Coronary artery (tissue), 2 donors: ENCODE measurements at regions not wholly inside any gene's neighbourhood (a gene's known extent, or its start where the extent isn't known, plus 50 kb on each side); places are given as distances from the start of the nearest gene placed in this dataset.

Experiments used
- DNase-seq: peaks from one replicate; pipeline ENCODE4 v3.0.0-alpha.2; 2017; ENCODE audit warnings: low spot score
- H3K27ac ChIP-seq, 2 donors: fragments of 200-600 bp; sonication (generic); one replicate each; pipeline ENCODE4 v1.5.1; 2016 to 2019
- H3K4me3 ChIP-seq: fragments of 200-600 bp; sonication (generic); 2 replicates; pipeline ENCODE4 v1.5.1; 2016; ENCODE audit warnings: mild to moderate bottlenecking, moderate library complexity
- CTCF ChIP-seq: fragments of 200-600 bp; sonication (generic); IDR thresholded peaks from one replicate; pipeline ENCODE4 v1.5.1; 2019; ENCODE audit warnings: antibody characterized with exemption

- no peak overlapping the region for H3K27ac ChIP-seq
- no peak for DNase-seq
- no peak overlapping the region for H3K4me3 ChIP-seq
- TF ChIP-seq CTCF, result no peak
These were observed 70.4 kb upstream of the PDE10A start for GRCh38 chr6:165733489-165733791.

- DNase-seq, result no peak
- Histone ChIP-seq H3K4me3 (no peak overlapping the region), H3K27ac (no peak overlapping the region)
- no peak for TF ChIP-seq CTCF
These were observed 69.9 kb upstream of the PDE10A start for GRCh38 chr6:165732696-165733488.

- no peak for DNase-seq
- Histone ChIP-seq H3K27ac (no peak overlapping the region), H3K4me3 (no peak overlapping the region)
- TF ChIP-seq CTCF, result peak; percentile 49
These were observed 66.4 kb upstream of the PDE10A start for GRCh38 chr6:165729307-165729936.

- no peak for DNase-seq
- no peak for TF ChIP-seq CTCF
- H3K27ac ChIP-seq, result no peak overlapping the region
- H3K4me3 ChIP-seq, result no peak overlapping the region
These were observed 65.2 kb upstream of the PDE10A start for GRCh38 chr6:165728216-165728615.

- no peak for DNase-seq
- no peak for TF ChIP-seq CTCF
- no peak overlapping the region for H3K4me3 ChIP-seq
- no peak overlapping the region for H3K27ac ChIP-seq
These were observed 63.9 kb upstream of the PDE10A start for GRCh38 chr6:165726965-165727381.

- Histone ChIP-seq H3K27ac (no peak overlapping the region), H3K4me3 (no peak overlapping the region)
- DNase-seq, result no peak
- TF ChIP-seq CTCF, result no peak
These were observed 63.3 kb upstream of the PDE10A start for GRCh38 chr6:165726290-165726875.

GRCh38 chr6:165725201-165725600 is 62.2 kb upstream of the PDE10A start:
- Histone ChIP-seq H3K4me3 (no peak overlapping the region), H3K27ac (no peak overlapping the region)
- TF ChIP-seq CTCF, result no peak
- no peak for DNase-seq
